Activated CD4-positive, CD25-positive, alpha-beta regulatory T cell treated with anti-CD3 and anti-CD28 coated beads, Interleukin-2, amount 50 U/mL, for 72 hours (primary cell): ENCODE measurements at regions not wholly inside any gene's neighbourhood (a gene's known extent, or its start where the extent isn't known, plus 50 kb on each side); places are given as distances from the start of the nearest gene placed in this dataset.

Experiments
- DNase-seq: peaks from one replicate; pipeline ENCODE4 v3.0.0; 2021

GRCh38 chr2:64345998-64346397 lies 108.0 kb upstream of the LGALSL start:
- DNase-seq, result no peak

GRCh38 chr2:64348386-64349130 lies 105.4 kb upstream of the LGALSL start:
- DNase-seq, result no peak

GRCh38 chr2:64349131-64349530 lies 104.8 kb upstream of the LGALSL start:
- no peak for DNase-seq

- DNase-seq, result no peak
Observed at GRCh38 chr2:64350996-64351395, 103.0 kb upstream of the LGALSL start.

- no peak for DNase-seq
Observed at GRCh38 chr2:64352292-64352691, 101.7 kb upstream of the LGALSL start.

GRCh38 chr2:64354857-64355680 lies 98.9 kb upstream of the LGALSL start:
- DNase-seq, result no peak

GRCh38 chr2:64356906-64357305 lies 97.1 kb upstream of the LGALSL start:
- no peak for DNase-seq

GRCh38 chr2:64359171-64359891 lies 94.6 kb upstream of the LGALSL start:
- DNase-seq, result no peak

- peak; percentile 38 for DNase-seq
Observed at GRCh38 chr2:64359892-64360657, 93.9 kb upstream of the LGALSL start.

- DNase-seq, result no peak
Observed at GRCh38 chr2:64361151-64361938, 92.6 kb upstream of the LGALSL start.

GRCh38 chr2:64362562-64363026 lies 91.4 kb upstream of the LGALSL start:
- DNase-seq, result no peak

- DNase-seq, result no peak
Observed at GRCh38 chr2:64363140-64363539, 90.8 kb upstream of the LGALSL start.

- DNase-seq, result no peak
Observed at GRCh38 chr2:64363848-64364247, 90.1 kb upstream of the LGALSL start.

GRCh38 chr2:64367444-64368232 lies 86.3 kb upstream of the LGALSL start:
- DNase-seq, result no peak

- DNase-seq, result no peak
Observed at GRCh38 chr2:64369706-64370105, 84.3 kb upstream of the LGALSL start.

GRCh38 chr2:64371727-64372126 lies 82.2 kb upstream of the LGALSL start:
- DNase-seq, result no peak

GRCh38 chr2:64374686-64375085 lies 79.3 kb upstream of the LGALSL start:
- no peak for DNase-seq

- no peak for DNase-seq
Observed at GRCh38 chr2:64376926-64377325, 77.0 kb upstream of the LGALSL start.

- no peak for DNase-seq
Observed at GRCh38 chr2:64379186-64379585, 74.8 kb upstream of the LGALSL start.

- no peak for DNase-seq
Observed at GRCh38 chr2:64380853-64381527, 73.0 kb upstream of the LGALSL start.
